ENCODE measurements at regions not wholly inside any gene's neighbourhood (a gene's known extent, or its start where the extent isn't known, plus 50 kb on each side); places are given as distances from the start of the nearest gene placed in this dataset.

- TF ChIP-seq EZH2 (IDR thresholded peaks at IDR 0.05; ENCODE audit: borderline replicate concordance, insufficient read depth, low read depth, low read length, poor library complexity, severe bottlenecking) (no peak), CTCF (IDR thresholded peaks at IDR 0.05) (no peak)
Measured at GRCh38 chr1:5781079-5781478, 211.1 kb downstream of the NPHP4 start.
